PC-3 (cell line): ENCODE measurements at regions not wholly inside any gene's neighbourhood (a gene's known extent, or its start where the extent isn't known, plus 50 kb on each side); places are given as distances from the start of the nearest gene placed in this dataset.

Experiments used
- ATAC-seq: fragments of 200-7000 bp; cut with Tn5 transposase; 2 replicates; pipeline ENCODE4 v1.9.1; 2020; ENCODE audit warnings: mild to moderate bottlenecking, moderate library complexity
- BruUV-seq: library from RNA; stranded (reverse); fragments of 400-500 nt; replicated peaks from 2 replicates; lab custom pipeline; 2021; lab: Mats Ljungman, UMichigan
- CTCF ChIA-PET: fragments of 300-600 bp; sonication (Branson Sonifier 250); formaldehyde crosslinking; loops from one replicate; lab custom pipeline; 2022; ENCODE audit warnings: antibody characterized with exemption; lab: Charles Lee
- POLR2A ChIA-PET: fragments of 300-600 bp; sonication (Branson Sonifier 250); formaldehyde crosslinking; loops from one replicate; lab custom pipeline; 2022; ENCODE audit warnings: antibody characterized with exemption; ENCODE audit not compliant: unreplicated experiment; lab: Charles Lee
- DNase-seq: peaks from one replicate; pipeline ENCODE4 v3.0.0-alpha.2; 2015
- H2AFZ ChIP-seq: fragments of 300-600 bp; sonication (generic); 2 replicates; pipeline ENCODE4 v1.6.0; 2016; ENCODE audit warnings: antibody characterized with exemption, low read length
- H3F3A ChIP-seq: fragments of 300-600 bp; sonication (generic); one replicate; pipeline ENCODE4 v1.6.0; 2017; ENCODE audit warnings: antibody characterized with exemption, low read length, control low read depth, mild to moderate bottlenecking; ENCODE audit not compliant: unreplicated experiment
- H3K27ac ChIP-seq: fragments of 300-600 bp; sonication (generic); 2 replicates; pipeline ENCODE4 v1.5.1; 2016; ENCODE audit warnings: mild to moderate bottlenecking, low read length
- H3K27me3 ChIP-seq: fragments of 300-600 bp; sonication (generic); 2 replicates; pipeline ENCODE4 v1.6.1; 2016; ENCODE audit warnings: low read length, mixed read lengths
- H3K36me3 ChIP-seq: fragments of 300-600 bp; sonication (generic); 2 replicates; pipeline ENCODE4 v1.6.1; 2016; ENCODE audit warnings: low read depth, mixed run types, low read length, mixed read lengths
- H3K4me1 ChIP-seq: fragments of 300-600 bp; sonication (generic); 2 replicates; pipeline ENCODE4 v1.5.1; 2016; ENCODE audit warnings: low read length; ENCODE audit not compliant: insufficient read depth
- H3K4me2 ChIP-seq: fragments of 300-600 bp; sonication (generic); 2 replicates; pipeline ENCODE4 v1.6.0; 2016; ENCODE audit warnings: low read length
- H3K4me3 ChIP-seq: fragments of 300-600 bp; sonication (generic); 2 replicates; pipeline ENCODE4 v1.5.1; 2016; ENCODE audit warnings: mild to moderate bottlenecking, low read length, mixed read lengths
- H3K79me2 ChIP-seq: fragments of 300-600 bp; sonication (generic); 2 replicates; pipeline ENCODE4 v1.6.1; 2017; ENCODE audit warnings: low read length, mixed read lengths
- H3K9ac ChIP-seq: fragments of 300-600 bp; sonication (generic); 2 replicates; pipeline ENCODE4 v1.6.0; 2016; ENCODE audit warnings: mild to moderate bottlenecking, low read length
- H3K9me2 ChIP-seq: fragments of 300-600 bp; sonication (generic); replicated peaks from 2 replicates; pipeline ENCODE4 v1.6.1; 2016; ENCODE audit warnings: mixed run types, low read length, mixed read lengths
- H3K9me3 ChIP-seq: fragments of 300-600 bp; sonication (generic); 2 replicates; pipeline ENCODE4 v1.6.1; 2016; ENCODE audit warnings: low read length, mixed read lengths
- H4K20me1 ChIP-seq: fragments of 300-600 bp; sonication (generic); 2 replicates; pipeline ENCODE4 v1.6.1; 2016; ENCODE audit warnings: low read length, mixed read lengths
- EZH2 ChIP-seq: fragments of 300-600 bp; sonication (generic); IDR thresholded peaks from one replicate; pipeline ENCODE4 v1.6.1; 2017; ENCODE audit warnings: antibody characterized with exemption, mild to moderate bottlenecking, low read length; ENCODE audit not compliant: unreplicated experiment
- EZH2phosphoT487 ChIP-seq: fragments of 300-600 bp; sonication (generic); IDR thresholded peaks from 2 replicates; pipeline ENCODE4 v1.6.1; 2018; ENCODE audit warnings: mild to moderate bottlenecking, antibody characterized with exemption, low read length, borderline replicate concordance
- intact Hi-C: fragments of 100-400 bp; cut with micrococcal nuclease; formaldehyde crosslinking; loops from 2 replicates; pipeline ENCODE4 v1.9.0; 2023
- TF ChIP-seq, protein P1 (sequence below): fragments of 300-600 bp; sonication (generic); conservative IDR thresholded peaks from 2 replicates; pipeline ENCODE4 v1.5.1; 2017; ENCODE audit warnings: antibody characterized with exemption, low read depth, mild to moderate bottlenecking, low read length

DNA sequence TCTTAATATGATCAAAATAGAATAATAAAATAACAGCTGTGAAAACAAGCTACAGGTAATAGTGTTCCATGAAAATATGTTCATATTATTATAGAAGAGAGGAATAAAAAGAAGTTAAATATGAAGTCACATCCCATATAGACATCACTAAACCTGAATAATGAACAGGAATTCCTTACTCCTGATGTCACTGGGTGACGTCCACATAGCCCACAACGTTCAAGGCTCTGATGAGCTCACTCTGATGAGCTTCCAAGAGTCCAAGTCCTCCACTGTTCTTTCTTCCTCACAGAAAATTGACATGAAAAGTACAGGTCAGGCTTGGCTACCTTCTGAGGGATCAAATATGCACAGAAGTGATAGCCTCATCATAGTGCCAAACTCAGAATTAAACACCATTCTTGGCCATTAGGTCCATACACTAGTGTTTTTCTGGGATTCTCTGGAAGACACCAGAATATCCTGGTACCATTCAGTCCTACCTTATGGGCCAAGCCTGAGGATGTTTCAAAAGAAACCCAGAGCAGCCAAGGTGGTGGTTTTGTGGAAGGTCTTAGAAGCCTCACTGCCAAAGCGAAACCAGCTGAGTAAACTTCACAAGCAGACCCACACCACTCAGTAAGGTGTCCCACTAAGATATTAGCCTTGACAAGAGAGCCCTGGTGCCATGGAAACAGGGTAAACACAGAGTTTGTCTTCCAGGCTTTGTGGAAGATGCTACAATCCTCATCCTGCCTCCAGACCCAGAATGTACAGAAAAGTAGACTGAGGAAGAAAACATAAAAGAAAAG, 138.4 kb upstream of the HHIP start:
- Histone ChIP-seq H3K4me1 (no peaks in the 10 kb centered on the region), H3K9me2 (no peaks in the 10 kb centered on the region), H3K9ac (no peak overlapping the region), H3K4me3 (no peak overlapping the region), H3K36me3 (no peaks in the 10 kb centered on the region), H3K9me3 (no peaks in the 10 kb centered on the region), H4K20me1 (no peaks in the 10 kb centered on the region), H3K27ac (no peak overlapping the region), H2AFZ (no peak overlapping the region), H3K27me3 (no peaks in the 10 kb centered on the region), H3K4me2 (no peak overlapping the region), H3K79me2 (no peaks in the 10 kb centered on the region), H3F3A (no peaks in the 10 kb centered on the region)
- ChIA-PET POLR2A (no interaction called here), CTCF (no interaction called here)
- no peak for DNase-seq
- TF ChIP-seq EZH2: no peak
- no peak for TF ChIP-seq EZH2phosphoT487
- TF ChIP-seq, protein P1, sequence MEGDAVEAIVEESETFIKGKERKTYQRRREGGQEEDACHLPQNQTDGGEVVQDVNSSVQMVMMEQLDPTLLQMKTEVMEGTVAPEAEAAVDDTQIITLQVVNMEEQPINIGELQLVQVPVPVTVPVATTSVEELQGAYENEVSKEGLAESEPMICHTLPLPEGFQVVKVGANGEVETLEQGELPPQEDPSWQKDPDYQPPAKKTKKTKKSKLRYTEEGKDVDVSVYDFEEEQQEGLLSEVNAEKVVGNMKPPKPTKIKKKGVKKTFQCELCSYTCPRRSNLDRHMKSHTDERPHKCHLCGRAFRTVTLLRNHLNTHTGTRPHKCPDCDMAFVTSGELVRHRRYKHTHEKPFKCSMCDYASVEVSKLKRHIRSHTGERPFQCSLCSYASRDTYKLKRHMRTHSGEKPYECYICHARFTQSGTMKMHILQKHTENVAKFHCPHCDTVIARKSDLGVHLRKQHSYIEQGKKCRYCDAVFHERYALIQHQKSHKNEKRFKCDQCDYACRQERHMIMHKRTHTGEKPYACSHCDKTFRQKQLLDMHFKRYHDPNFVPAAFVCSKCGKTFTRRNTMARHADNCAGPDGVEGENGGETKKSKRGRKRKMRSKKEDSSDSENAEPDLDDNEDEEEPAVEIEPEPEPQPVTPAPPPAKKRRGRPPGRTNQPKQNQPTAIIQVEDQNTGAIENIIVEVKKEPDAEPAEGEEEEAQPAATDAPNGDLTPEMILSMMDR: no peak
- no peak for ATAC-seq
- intact Hi-C loops: no loop called here
- BruUV-seq: no TSS peak

DNA sequence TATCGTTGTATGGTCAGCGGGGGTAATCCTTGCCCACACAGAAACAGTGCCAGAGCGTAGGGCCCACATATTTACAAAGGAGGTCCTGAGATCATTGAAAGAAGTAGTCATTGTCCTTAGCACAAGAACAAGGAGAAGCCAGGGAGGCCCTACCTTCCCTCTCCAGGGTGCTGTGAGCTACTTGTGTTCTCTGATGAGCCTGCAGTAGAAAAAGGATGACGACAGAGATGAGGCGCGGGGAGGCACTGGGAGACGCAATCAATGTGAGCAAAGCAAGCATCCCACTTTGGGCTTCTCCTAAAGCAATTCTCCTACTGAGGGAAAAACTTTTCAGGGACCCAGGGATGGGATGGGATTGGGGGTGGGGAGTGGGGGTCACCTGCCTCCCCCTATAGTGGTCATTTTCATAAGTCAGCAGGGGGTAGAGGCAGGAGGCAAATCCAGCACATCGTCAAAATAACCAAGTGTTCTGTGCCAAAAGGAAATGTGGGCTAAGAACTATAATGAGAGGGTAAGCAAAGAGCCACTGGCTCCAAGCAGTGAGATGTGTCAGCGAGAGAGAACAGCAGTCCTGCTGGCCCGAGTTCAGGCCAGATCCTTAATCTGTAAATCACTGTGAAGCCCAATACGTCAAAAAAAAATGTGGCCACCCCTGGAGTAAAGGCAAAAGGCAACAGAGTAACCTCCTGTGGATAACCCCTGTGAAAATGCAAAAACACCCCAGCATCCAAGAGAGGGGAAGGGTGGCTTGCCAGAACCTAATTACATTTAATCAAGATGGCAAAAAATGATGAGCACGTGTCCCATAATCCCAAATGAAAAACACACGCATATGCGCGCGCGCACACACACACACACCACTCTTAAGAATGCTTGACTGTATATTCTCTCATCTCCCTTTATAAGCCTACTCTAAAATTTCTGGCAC, 136.6 kb upstream of the HHIP start:
- ChIA-PET POLR2A (no interaction called here), CTCF (no interaction called here)
- Histone ChIP-seq H3K9ac (no peak overlapping the region), H3K27me3 (no peaks in the 10 kb centered on the region), H4K20me1 (no peaks in the 10 kb centered on the region), H3K27ac (no peak overlapping the region), H3K9me3 (no peaks in the 10 kb centered on the region), H3K4me1 (no peaks in the 10 kb centered on the region), H3F3A (no peaks in the 10 kb centered on the region), H2AFZ (no peak overlapping the region), H3K79me2 (no peaks in the 10 kb centered on the region), H3K4me3 (no peak overlapping the region), H3K36me3 (no peaks in the 10 kb centered on the region), H3K9me2 (no peaks in the 10 kb centered on the region), H3K4me2 (no peak overlapping the region)
- intact Hi-C loops: no loop called here
- BruUV-seq: no TSS peak
- TF ChIP-seq EZH2phosphoT487: no peak
- TF ChIP-seq, protein P1: no peak
- no peak for TF ChIP-seq EZH2
- DNase-seq (no peak), ATAC-seq (no peak)
